ENCODE measurements at regions not wholly inside any gene's neighbourhood (a gene's known extent, or its start where the extent isn't known, plus 50 kb on each side); places are given as distances from the start of the nearest gene placed in this dataset.
"Not testable (repeated sequence)": the region's sequence is repeated elsewhere in the genome, so short reads cannot be mapped to it uniquely, and the experiment has no call there.

DNA sequence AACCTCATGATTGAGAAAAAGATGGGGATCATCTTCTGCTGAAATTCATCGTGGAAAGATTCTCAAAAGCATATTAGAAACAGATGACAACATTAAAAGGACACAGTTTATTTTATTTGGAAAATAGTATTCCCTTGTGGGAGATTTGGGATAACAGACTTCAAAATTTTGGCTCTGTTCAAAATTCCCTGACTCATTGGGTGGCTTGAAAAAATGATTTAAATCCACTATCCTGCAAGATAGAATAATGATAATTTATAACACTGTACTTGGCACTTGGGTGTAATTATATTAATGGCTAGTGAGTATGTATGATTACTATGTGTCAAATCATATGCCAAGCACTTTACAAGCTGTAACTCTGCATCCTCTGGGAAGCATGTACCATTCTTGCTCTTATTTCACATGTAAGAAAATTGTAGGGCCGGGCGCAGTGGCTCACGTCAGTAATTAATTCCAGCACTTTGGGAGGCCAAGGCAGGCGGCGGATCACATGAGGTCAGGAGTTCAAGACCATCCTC is 128.8 kb downstream of the LMNTD1 start:
- no peak for DNase-seq (ENCODE audit: insufficient read length, low spot score)
- TF ChIP-seq POLR2A (IDR thresholded peaks at IDR 0.05; ENCODE audit: low read depth, low read length) = no peak
- no peak for FAIRE-seq

DNA sequence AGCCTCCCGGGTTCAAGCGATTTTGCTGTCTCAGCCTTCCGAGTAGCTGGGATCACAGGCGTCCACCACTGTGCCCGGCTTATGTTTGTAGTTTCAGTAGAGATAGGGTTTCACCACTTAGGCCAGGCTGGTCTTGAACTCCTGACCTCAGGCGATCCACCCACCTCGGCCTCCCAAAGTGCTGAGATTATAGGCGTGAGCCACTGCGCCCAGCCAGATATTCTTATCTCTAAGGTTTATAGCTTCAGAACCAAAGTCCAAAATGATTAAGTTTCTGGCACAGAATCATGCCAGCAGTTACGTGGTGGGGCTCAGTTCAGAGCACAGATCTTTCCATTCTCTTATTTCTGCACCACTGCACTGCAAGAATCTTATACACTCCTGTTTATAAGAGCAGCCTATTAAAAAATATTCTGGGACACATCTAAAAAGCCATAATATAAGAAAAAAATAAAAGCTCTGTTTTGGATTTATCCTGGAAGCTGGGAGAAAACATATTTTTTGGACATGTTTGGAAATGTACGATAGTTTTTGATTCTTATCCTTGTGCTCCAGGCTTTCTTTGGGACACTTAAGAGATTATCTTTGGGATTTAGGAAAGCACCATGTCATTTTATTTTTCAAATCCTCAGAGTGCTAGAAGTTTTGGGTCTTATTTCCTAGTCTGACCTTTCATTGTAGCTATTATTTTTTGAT is 129.6 kb downstream of the LMNTD1 start:
- FAIRE-seq (no peak), DNase-seq (ENCODE audit: insufficient read length, low spot score) (no peak)
- no peak for TF ChIP-seq POLR2A (IDR thresholded peaks at IDR 0.05; ENCODE audit: low read depth, low read length)

DNA sequence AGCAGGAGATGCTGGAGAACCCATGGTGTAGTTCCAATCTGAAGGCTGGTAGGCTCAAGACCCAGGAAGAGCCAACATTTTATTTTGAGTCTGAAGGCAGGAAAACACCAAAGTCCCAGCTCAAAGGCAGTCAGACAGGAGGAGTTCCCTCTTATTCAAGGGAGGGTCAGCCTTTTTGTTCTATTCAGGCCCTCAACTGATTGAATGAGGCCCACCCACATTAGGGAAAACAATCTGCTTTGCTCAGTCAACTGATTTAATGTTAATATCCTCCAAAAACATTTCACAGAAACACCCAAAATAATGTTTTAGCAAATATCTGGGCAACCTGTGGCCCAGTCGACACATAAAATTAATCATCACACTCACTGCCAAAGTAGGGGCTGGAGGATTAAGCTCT is 130.8 kb downstream of the LMNTD1 start:
- TF ChIP-seq POLR2A (IDR thresholded peaks at IDR 0.05; ENCODE audit: low read depth, low read length) = no peak
- DNase-seq (ENCODE audit: insufficient read length, low spot score) = no peak
- FAIRE-seq = no peak

DNA sequence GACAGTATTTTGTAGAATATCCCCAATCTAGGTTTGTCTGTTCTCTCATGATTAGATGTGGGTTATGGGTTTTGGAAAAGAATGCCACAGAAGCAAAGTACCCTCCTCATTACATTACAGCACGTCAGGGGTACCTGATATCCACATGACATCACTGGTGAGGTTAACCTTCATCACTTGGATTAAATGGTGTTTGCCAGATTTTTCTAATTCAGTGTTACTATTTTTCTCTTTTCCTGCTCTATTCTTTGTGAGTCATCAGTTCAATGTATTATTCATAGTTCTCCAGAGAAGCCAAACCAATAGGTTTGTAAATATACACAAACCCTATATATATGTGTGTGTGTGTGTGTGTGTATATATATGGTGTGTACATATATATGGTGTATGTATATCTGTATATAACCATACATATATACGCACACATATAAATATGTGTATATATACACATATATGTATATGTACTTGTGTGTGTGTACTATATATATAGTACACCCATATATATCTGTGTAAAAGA is 131.4 kb downstream of the LMNTD1 start:
- FAIRE-seq (no peak), DNase-seq (ENCODE audit: insufficient read length, low spot score) (no peak)
- TF ChIP-seq POLR2A (IDR thresholded peaks at IDR 0.05; ENCODE audit: low read depth, low read length) = no peak

DNA sequence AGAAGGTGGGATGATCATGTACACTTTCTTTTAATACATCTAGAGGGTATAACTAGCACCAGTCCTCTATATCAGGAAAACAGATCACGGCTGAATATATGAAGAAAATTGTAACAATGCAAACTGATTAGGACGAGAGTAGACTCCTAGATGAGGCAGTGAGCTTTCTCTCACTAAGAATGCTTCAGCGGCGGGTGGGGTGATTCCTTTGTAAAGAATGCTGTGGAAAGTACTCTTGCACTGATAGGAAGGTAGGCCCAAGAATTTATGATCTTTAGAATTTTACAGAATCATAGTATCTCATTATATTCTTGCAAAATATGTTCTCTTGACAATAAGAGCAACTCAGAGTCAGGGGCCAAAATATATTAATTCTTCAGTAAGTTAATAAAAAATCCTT is 133.0 kb downstream of the LMNTD1 start:
- no peak for DNase-seq (ENCODE audit: insufficient read length, low spot score)
- no peak for FAIRE-seq
- no peak for TF ChIP-seq POLR2A (IDR thresholded peaks at IDR 0.05; ENCODE audit: low read depth, low read length)

DNA sequence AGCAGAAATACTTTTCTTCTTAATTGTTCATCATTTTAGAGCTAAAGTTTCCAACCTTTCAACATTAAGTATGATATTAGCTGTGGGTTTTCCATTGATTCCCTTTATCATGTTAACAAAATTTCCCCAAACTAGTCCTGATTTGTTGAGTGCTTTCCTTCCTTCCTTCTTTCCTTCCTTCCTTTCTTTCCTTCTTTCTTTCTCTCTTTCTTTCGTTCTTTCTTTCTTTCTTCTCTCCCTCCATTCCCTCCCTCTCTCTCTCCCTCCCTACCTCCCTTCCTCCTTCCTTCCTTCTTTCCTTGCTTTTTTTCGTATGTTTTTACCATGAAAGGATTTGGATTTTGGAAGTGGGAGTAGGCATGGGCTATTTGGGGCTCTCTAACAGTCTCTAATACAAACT is 133.5 kb downstream of the LMNTD1 start:
- no peak for DNase-seq (ENCODE audit: insufficient read length, low spot score)
- no peak for FAIRE-seq
- TF ChIP-seq POLR2A (IDR thresholded peaks at IDR 0.05; ENCODE audit: low read depth, low read length) = no peak

DNA sequence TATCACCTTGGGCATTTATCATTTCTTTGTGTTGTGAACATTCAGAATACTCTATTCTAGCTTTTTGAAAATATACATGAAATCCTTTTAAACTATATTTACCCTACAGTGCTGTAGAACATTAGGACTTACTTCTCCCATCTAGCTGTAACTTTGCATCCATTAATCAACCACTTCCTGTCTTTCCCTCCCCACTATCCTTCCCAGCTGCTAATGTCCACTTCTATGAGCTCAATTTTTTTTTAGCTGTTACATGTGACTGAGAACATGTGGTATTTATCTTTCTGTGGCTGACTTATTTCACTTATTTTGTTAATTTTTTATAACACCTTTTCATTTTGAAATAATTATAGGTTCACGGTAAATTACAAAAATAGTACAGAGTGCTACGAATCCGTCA is 136.0 kb downstream of the LMNTD1 start:
- no peak for FAIRE-seq
- no peak for TF ChIP-seq POLR2A (IDR thresholded peaks at IDR 0.05; ENCODE audit: low read depth, low read length)
- no peak for DNase-seq (ENCODE audit: insufficient read length, low spot score)

DNA sequence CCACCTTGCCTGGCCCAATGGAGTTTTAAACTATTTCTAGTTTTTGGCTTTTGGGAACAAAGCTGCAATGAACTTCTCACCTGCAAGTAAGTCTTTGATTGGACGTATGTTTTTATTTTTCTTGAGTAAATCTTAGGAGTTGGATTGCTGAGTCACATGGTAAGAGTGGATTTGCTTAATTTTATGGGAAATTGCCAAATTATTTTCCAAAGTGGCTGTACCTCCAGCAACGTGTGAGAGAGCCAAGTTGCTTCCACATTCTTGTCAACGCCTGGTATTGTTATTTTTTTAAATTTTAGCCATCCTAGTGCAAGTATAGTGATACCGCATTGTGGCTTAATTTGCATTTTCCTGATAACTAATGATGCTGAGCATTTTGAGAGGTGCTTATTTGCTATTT is 136.6 kb downstream of the LMNTD1 start:
- FAIRE-seq (peak; percentile 41), DNase-seq (ENCODE audit: insufficient read length, low spot score) (no peak)
- no peak for TF ChIP-seq POLR2A (IDR thresholded peaks at IDR 0.05; ENCODE audit: low read depth, low read length)

DNA sequence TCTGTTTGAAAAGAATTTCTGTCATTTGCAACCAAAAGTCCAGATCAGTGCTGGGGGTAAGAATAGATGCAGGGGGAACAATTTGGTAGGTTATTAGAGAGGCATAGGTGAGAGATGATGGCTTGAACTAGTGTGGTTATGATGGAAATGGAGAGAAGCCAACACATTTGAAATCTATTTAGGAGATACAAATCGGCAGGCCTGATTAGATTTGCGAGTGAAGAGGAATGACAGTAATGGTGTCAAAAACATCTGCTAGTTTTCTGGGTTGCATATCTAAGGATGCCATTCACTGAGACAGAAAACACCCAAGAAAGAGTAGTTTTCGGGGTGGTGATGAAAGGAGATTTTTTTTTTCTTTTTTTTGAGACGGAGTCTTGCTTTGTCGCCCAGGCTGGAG is 138.1 kb downstream of the LMNTD1 start:
- FAIRE-seq (no peak), DNase-seq (ENCODE audit: insufficient read length, low spot score) (no peak)
- TF ChIP-seq POLR2A (IDR thresholded peaks at IDR 0.05; ENCODE audit: low read depth, low read length) = no peak

DNA sequence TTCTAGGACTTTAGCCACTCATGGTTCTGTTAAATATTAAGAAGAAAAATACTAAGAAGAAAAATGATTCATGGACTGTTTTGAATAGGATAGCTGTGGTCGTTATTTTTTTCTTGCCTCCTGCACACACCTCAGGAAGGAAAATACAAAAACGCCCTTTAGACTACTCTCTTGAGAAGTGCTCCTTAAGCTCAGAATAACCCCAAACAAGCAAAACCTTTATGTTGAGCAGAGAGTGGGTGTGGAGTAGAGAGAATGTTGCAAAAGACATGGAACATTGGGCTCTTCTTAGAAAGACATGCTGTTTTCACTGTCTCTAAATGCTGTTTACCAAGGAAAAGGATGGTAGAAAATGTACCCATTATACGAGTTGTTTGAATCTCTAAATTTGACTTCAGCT is 140.3 kb downstream of the LMNTD1 start:
- no peak for TF ChIP-seq POLR2A (IDR thresholded peaks at IDR 0.05; ENCODE audit: low read depth, low read length)
- FAIRE-seq (no peak), DNase-seq (ENCODE audit: insufficient read length, low spot score) (no peak)

DNA sequence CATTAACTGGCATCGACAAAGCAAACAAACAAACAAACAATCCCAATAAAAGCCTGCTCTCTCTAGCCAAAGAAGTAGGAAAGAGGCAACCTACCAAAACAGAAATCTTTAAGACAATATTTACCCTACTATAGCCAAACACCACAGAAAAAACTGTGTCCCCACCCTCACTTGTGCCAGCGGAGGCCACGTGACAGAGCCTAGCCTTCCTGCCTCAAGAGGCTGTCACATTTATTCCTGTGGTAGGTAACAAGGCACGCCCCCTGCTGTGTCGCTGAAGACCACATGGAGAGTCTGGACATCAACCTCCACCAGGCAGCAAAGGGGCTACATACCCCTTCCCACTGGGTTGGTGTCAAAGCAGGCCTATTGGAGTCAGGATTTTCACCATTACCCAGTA is 148.1 kb downstream of the LMNTD1 start:
- TF ChIP-seq POLR2A (IDR thresholded peaks at IDR 0.05; ENCODE audit: low read depth, low read length) = no peak
- no peak for FAIRE-seq
- no peak for DNase-seq (ENCODE audit: insufficient read length, low spot score)

DNA sequence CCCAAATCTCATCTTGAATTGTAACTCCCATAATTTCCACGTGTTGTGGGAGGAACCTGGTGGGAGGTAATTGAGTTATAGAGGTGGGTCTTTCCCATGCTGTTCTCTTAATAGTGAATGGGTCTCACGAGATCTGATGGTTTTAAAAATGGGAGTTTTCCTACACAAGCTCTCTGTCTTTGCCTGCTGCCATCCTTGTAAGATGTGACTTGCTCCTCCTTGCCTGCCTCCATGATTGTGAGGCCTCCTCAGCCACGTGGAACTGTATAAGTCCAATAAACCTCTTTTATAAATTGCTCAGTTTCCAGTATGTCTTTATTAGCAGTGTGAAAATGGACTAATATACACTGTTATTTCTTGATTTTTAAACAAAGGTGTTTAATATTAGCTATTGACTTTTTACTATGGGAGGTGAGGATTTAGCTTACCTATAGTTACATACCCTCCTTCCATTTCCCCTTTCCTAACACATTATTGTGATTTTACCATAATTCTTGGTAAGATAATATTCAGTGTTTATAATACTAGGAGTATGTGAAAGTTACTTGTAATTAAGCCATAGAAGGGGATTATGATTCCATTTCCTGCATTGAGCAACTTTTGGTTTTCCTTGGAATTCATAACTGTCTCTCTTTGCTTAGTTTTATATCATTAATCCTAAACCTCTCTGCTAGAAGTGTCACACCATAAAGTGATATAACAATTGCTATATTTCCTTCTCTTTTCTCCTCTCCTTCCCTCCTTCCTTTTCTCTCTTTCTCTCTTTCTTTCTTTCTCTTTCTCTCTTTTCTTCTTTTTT is 151.0 kb upstream of the KRAS start:
- no peak for FAIRE-seq
- no peak for TF ChIP-seq POLR2A (IDR thresholded peaks at IDR 0.05; ENCODE audit: low read depth, low read length)
- no peak for DNase-seq (ENCODE audit: insufficient read length, low spot score)

DNA sequence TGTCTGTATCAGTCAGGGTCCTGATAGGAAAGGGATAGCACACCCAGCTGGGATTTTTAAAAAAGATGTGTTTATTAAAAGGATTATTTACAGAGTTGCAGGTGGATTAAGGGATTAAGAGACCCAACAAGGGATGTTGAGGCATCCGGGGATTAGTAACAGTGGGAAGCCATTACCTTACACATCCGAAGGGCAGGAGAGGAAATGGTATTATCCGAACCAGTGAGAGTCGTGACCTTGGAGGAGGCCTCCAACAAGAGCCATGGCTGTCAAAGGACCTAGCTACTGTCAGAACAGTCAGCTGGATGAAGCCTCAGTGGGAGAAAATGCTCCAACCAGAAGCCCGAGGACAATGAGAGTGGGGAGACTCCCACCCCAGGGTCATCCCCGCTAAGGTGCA is 146.3 kb upstream of the KRAS start:
- FAIRE-seq = no peak
- TF ChIP-seq POLR2A (IDR thresholded peaks at IDR 0.05; ENCODE audit: low read depth, low read length) = no peak
- DNase-seq (ENCODE audit: insufficient read length, low spot score) = no peak

DNA sequence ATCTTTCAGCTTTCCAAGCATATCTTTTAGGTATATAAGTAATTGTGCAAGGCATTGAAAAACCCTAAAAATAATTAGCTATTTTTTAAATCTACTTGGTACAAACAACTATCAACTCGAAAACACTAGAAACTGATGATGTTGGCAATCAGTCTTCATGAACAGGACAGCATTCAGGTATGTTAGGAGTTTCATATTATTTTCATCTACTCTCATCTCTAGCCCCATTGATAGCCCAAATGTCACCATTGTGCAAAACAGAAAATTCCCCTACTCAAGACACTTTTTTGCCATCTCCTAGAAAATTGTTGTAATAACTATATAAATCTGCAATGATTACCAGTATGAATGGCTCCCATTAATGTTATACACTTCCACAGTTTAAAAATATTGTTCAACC is 144.5 kb upstream of the KRAS start:
- FAIRE-seq = no peak
- no peak for TF ChIP-seq POLR2A (IDR thresholded peaks at IDR 0.05; ENCODE audit: low read depth, low read length)
- DNase-seq (ENCODE audit: insufficient read length, low spot score) = no peak

DNA sequence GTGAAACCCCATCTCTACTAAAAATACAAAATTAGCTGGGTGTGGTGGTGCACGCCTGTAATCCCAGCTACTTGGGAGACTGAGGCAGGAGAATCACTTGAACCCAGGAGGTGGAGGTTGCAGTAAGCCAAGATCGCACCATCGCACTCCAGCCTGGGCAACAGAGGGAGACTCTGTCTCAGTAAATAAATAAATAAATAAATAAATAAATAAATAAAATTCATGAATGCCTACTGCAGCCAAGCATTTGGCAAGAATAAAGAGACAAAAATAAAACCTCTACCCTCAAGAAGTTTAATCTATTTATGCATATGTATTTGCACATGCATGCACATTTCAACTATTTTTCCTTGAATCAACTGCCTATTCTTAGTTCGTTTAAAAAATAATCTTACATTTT is 144.0 kb upstream of the KRAS start:
- DNase-seq (ENCODE audit: insufficient read length, low spot score); FAIRE-seq: not testable (repeated sequence)
